Neural progenitor cell (in vitro differentiated cells): ENCODE measurements at regions not wholly inside any gene's neighbourhood (a gene's known extent, or its start where the extent isn't known, plus 50 kb on each side); places are given as distances from the start of the nearest gene placed in this dataset.

Experiments used
- CTCF ChIP-seq: fragments of 200-600 bp; sonication (generic); IDR thresholded peaks from 2 replicates; pipeline ENCODE4 v1.5.1; 2017; ENCODE audit warnings: antibody characterized with exemption, mild to moderate bottlenecking
- EZH2 ChIP-seq: fragments of 200-600 bp; sonication (generic); IDR thresholded peaks from 2 replicates; pipeline ENCODE4 v1.6.1; 2017; ENCODE audit warnings: antibody characterized with exemption, mild to moderate bottlenecking, moderate library complexity

GRCh38 chr7:12868027-12868426, 180.6 kb downstream of the ARL4A start:
- TF ChIP-seq CTCF (no peak), EZH2 (no peak)
